MM.1S (cell line): ENCODE measurements at regions not wholly inside any gene's neighbourhood (a gene's known extent, or its start where the extent isn't known, plus 50 kb on each side); places are given as distances from the start of the nearest gene placed in this dataset.

Source experiments
- EZH2phosphoT487 ChIP-seq: fragments of 300-600 bp; sonication (generic); IDR thresholded peaks from 2 replicates; pipeline ENCODE4 v1.6.1; 2018; ENCODE audit warnings: antibody characterized with exemption, low read length
- TF ChIP-seq, protein P1 (sequence below): fragments of 300-600 bp; sonication (generic); IDR thresholded peaks from 2 replicates; pipeline ENCODE4 v1.5.1; 2016; ENCODE audit warnings: antibody characterized with exemption, low read length, mixed read lengths

DNA sequence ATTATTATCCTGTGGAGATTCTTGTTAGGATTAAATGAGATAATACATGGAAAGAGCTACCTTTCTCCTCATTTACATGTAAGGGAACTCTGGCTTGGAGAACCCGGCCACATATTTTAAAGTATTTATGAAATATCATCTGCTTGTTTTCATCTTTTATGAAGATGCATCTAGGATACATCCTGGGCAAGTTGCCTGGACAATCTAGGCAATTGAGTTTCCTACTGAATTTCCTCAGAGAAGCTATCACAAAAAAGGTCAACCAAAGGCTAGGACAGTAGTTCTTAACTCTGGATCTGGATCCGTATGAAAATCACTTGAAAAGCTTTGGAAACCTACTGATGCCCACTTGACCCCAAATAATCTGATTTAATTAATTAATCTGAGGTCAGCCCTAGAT, 140.7 kb downstream of the MTPAP start:
- TF ChIP-seq EZH2phosphoT487, result no peak
- TF ChIP-seq, protein P1, sequence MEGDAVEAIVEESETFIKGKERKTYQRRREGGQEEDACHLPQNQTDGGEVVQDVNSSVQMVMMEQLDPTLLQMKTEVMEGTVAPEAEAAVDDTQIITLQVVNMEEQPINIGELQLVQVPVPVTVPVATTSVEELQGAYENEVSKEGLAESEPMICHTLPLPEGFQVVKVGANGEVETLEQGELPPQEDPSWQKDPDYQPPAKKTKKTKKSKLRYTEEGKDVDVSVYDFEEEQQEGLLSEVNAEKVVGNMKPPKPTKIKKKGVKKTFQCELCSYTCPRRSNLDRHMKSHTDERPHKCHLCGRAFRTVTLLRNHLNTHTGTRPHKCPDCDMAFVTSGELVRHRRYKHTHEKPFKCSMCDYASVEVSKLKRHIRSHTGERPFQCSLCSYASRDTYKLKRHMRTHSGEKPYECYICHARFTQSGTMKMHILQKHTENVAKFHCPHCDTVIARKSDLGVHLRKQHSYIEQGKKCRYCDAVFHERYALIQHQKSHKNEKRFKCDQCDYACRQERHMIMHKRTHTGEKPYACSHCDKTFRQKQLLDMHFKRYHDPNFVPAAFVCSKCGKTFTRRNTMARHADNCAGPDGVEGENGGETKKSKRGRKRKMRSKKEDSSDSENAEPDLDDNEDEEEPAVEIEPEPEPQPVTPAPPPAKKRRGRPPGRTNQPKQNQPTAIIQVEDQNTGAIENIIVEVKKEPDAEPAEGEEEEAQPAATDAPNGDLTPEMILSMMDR, result no peak
